ENCODE measurements at regions not wholly inside any gene's neighbourhood (a gene's known extent, or its start where the extent isn't known, plus 50 kb on each side); places are given as distances from the start of the nearest gene placed in this dataset.

GRCh38 chr18:65039578-65039977, 711.2 kb upstream of the CDH7 start:
- H3K9me3 ChIP-seq (ENCODE audit: control insufficient read depth in 1 of 2, low read length in 2 of 2), result no peaks in the 10 kb centered on the region
- ChIA-PET CTCF (ENCODE audit: partially characterized antibody) (no interaction called here), POLR2A (ENCODE audit: partially characterized antibody) (no interaction called here)
- H3K9me3 Mint-ChIP-seq, result peaks cover 0 to 7% (median 3%) of the 10 kb centered on the region in 8 donors
- no peak overlapping the region for H3K27ac ChIP-seq (ENCODE audit: low read depth, low read length)
- no peak for DNase-seq
- intact Hi-C loops (cut with micrococcal nuclease), result no loop called here
- no peaks in the 10 kb centered on the region for H3K36me3 ChIP-seq (ENCODE audit: insufficient read depth, low read length)
- no peak overlapping the region for H3K27ac Mint-ChIP-seq
- no peaks in the 10 kb centered on the region for H3K4me1 ChIP-seq (ENCODE audit: insufficient read depth, low read length)
- H3K27me3 ChIP-seq (ENCODE audit: insufficient read depth, low read length), result no peaks in the 10 kb centered on the region
- no peak overlapping the region for H3K4me3 ChIP-seq (ENCODE audit: low read length in 2 of 2)
- H3K4me3 Mint-ChIP-seq, result no peak overlapping the region
- no peaks in the 10 kb centered on the region for H3K4me1 Mint-ChIP-seq
- H3K36me3 Mint-ChIP-seq, result no peaks in the 10 kb centered on the region
- H3K27me3 Mint-ChIP-seq, result no peaks in the 10 kb centered on the region

- intact Hi-C loops (cut with micrococcal nuclease), result no loop called here
- Histone ChIP-seq H3K4me1 (ENCODE audit: insufficient read depth, low read length) (no peaks in the 10 kb centered on the region), H3K4me3 (ENCODE audit: low read length in 2 of 2) (no peak overlapping the region), H3K9me3 (ENCODE audit: control insufficient read depth in 1 of 2, low read length in 2 of 2) (no peaks in the 10 kb centered on the region), H3K27ac (ENCODE audit: low read depth, low read length) (no peak overlapping the region), H3K36me3 (ENCODE audit: insufficient read depth, low read length) (no peaks in the 10 kb centered on the region), H3K27me3 (ENCODE audit: insufficient read depth, low read length) (no peaks in the 10 kb centered on the region)
- Mint-ChIP-seq H3K27ac (no peak overlapping the region), H3K36me3 (no peaks in the 10 kb centered on the region), H3K4me1 (no peaks in the 10 kb centered on the region), H3K27me3 (no peaks in the 10 kb centered on the region), H3K9me3 (peaks cover 0 to 11% (median 5%) of the 10 kb centered on the region in 8 donors), H3K4me3 (no peak overlapping the region)
- DNase-seq, result no peak
- ChIA-PET POLR2A (ENCODE audit: partially characterized antibody) (no interaction called here), CTCF (ENCODE audit: partially characterized antibody) (no interaction called here)
These were observed 715.1 kb upstream of the CDH7 start for GRCh38 chr18:65035701-65036100.

- Mint-ChIP-seq H3K27ac (no peak overlapping the region), H3K27me3 (no peaks in the 10 kb centered on the region), H3K4me1 (no peaks in the 10 kb centered on the region), H3K4me3 (no peak overlapping the region), H3K9me3 (peaks cover 0 to 19% (median 7%) of the 10 kb centered on the region in 8 donors), H3K36me3 (no peaks in the 10 kb centered on the region)
- Histone ChIP-seq H3K4me3 (ENCODE audit: low read length in 2 of 2) (no peak overlapping the region), H3K9me3 (ENCODE audit: control insufficient read depth in 1 of 2, low read length in 2 of 2) (no peaks in the 10 kb centered on the region), H3K4me1 (ENCODE audit: insufficient read depth, low read length) (no peaks in the 10 kb centered on the region), H3K36me3 (ENCODE audit: insufficient read depth, low read length) (no peaks in the 10 kb centered on the region), H3K27ac (ENCODE audit: low read depth, low read length) (no peak overlapping the region), H3K27me3 (ENCODE audit: insufficient read depth, low read length) (no peaks in the 10 kb centered on the region)
- intact Hi-C loops (cut with micrococcal nuclease), result no loop called here
- CTCF ChIA-PET (ENCODE audit: partially characterized antibody), result no interaction called here
- POLR2A ChIA-PET (ENCODE audit: partially characterized antibody), result no interaction called here
- DNase-seq, result no peak
These were observed 725.1 kb upstream of the CDH7 start for GRCh38 chr18:65025756-65026155.

GRCh38 chr18:65021021-65021420, 729.8 kb upstream of the CDH7 start:
- Histone ChIP-seq H3K9me3 (ENCODE audit: control insufficient read depth in 1 of 2, low read length in 2 of 2) (no peaks in the 10 kb centered on the region), H3K4me1 (ENCODE audit: insufficient read depth, low read length) (no peaks in the 10 kb centered on the region), H3K36me3 (ENCODE audit: insufficient read depth, low read length) (no peaks in the 10 kb centered on the region), H3K27me3 (ENCODE audit: insufficient read depth, low read length) (no peaks in the 10 kb centered on the region), H3K4me3 (ENCODE audit: low read length in 2 of 2) (no peak overlapping the region), H3K27ac (ENCODE audit: low read depth, low read length) (no peak overlapping the region)
- no peaks in the 10 kb centered on the region for H3K4me1 Mint-ChIP-seq
- CTCF ChIA-PET (ENCODE audit: partially characterized antibody), result no interaction called here
- H3K36me3 Mint-ChIP-seq, result no peaks in the 10 kb centered on the region
- no peak overlapping the region for H3K27ac Mint-ChIP-seq
- DNase-seq, result no peak
- peaks cover 0 to 7% (median 3%) of the 10 kb centered on the region in 8 donors for H3K9me3 Mint-ChIP-seq
- no peaks in the 10 kb centered on the region for H3K27me3 Mint-ChIP-seq
- POLR2A ChIA-PET (ENCODE audit: partially characterized antibody), result no interaction called here
- no peak overlapping the region for H3K4me3 Mint-ChIP-seq
- intact Hi-C loops (cut with micrococcal nuclease), result no loop called here

- Mint-ChIP-seq H3K27ac (no peak overlapping the region), H3K4me1 (no peaks in the 10 kb centered on the region), H3K4me3 (no peak overlapping the region), H3K27me3 (no peaks in the 10 kb centered on the region), H3K36me3 (no peaks in the 10 kb centered on the region), H3K9me3 (peaks cover 0 to 14% (median 4%) of the 10 kb centered on the region in 8 donors)
- Histone ChIP-seq H3K36me3 (ENCODE audit: insufficient read depth, low read length) (no peaks in the 10 kb centered on the region), H3K9me3 (ENCODE audit: control insufficient read depth in 1 of 2, low read length in 2 of 2) (no peaks in the 10 kb centered on the region), H3K4me3 (ENCODE audit: low read length in 2 of 2) (no peak overlapping the region), H3K27me3 (ENCODE audit: insufficient read depth, low read length) (no peaks in the 10 kb centered on the region), H3K27ac (ENCODE audit: low read depth, low read length) (no peak overlapping the region), H3K4me1 (ENCODE audit: insufficient read depth, low read length) (no peaks in the 10 kb centered on the region)
- intact Hi-C loops (cut with micrococcal nuclease), result no loop called here
- CTCF ChIA-PET (ENCODE audit: partially characterized antibody), result no interaction called here
- DNase-seq, result no peak
- POLR2A ChIA-PET (ENCODE audit: partially characterized antibody), result no interaction called here
These were observed 732.6 kb upstream of the CDH7 start for GRCh38 chr18:65018184-65018583.

- H3K27ac Mint-ChIP-seq, result no peak overlapping the region
- Histone ChIP-seq H3K9me3 (ENCODE audit: control insufficient read depth in 1 of 2, low read length in 2 of 2) (no peaks in the 10 kb centered on the region), H3K4me1 (ENCODE audit: insufficient read depth, low read length) (no peaks in the 10 kb centered on the region), H3K4me3 (ENCODE audit: low read length in 2 of 2) (no peak overlapping the region), H3K27ac (ENCODE audit: low read depth, low read length) (no peak overlapping the region), H3K36me3 (ENCODE audit: insufficient read depth, low read length) (no peaks in the 10 kb centered on the region), H3K27me3 (ENCODE audit: insufficient read depth, low read length) (no peaks in the 10 kb centered on the region)
- H3K36me3 Mint-ChIP-seq, result no peaks in the 10 kb centered on the region
- H3K27me3 Mint-ChIP-seq, result no peaks in the 10 kb centered on the region
- H3K4me1 Mint-ChIP-seq, result no peaks in the 10 kb centered on the region
- no peak for DNase-seq
- ChIA-PET CTCF (ENCODE audit: partially characterized antibody) (no interaction called here), POLR2A (ENCODE audit: partially characterized antibody) (no interaction called here)
- no peak overlapping the region for H3K4me3 Mint-ChIP-seq
- peaks cover 0 to 15% (median 3%) of the 10 kb centered on the region in 8 donors for H3K9me3 Mint-ChIP-seq
- intact Hi-C loops (cut with micrococcal nuclease), result no loop called here
These were observed 733.4 kb upstream of the CDH7 start for GRCh38 chr18:65017372-65017760.

GRCh38 chr18:65016631-65017371, 734.0 kb upstream of the CDH7 start:
- Histone ChIP-seq H3K4me1 (ENCODE audit: insufficient read depth, low read length) (no peaks in the 10 kb centered on the region), H3K9me3 (ENCODE audit: control insufficient read depth in 1 of 2, low read length in 2 of 2) (no peaks in the 10 kb centered on the region), H3K27me3 (ENCODE audit: insufficient read depth, low read length) (no peaks in the 10 kb centered on the region), H3K36me3 (ENCODE audit: insufficient read depth, low read length) (no peaks in the 10 kb centered on the region), H3K27ac (ENCODE audit: low read depth, low read length) (no peak overlapping the region), H3K4me3 (ENCODE audit: low read length in 2 of 2) (no peak overlapping the region)
- no peak overlapping the region for H3K4me3 Mint-ChIP-seq
- no peaks in the 10 kb centered on the region for H3K27me3 Mint-ChIP-seq
- ChIA-PET POLR2A (ENCODE audit: partially characterized antibody) (no interaction called here), CTCF (ENCODE audit: partially characterized antibody) (no interaction called here)
- DNase-seq, result peak in 1 of 5 donors; percentile 19
- peaks cover 0 to 15% (median 4%) of the 10 kb centered on the region in 8 donors for H3K9me3 Mint-ChIP-seq
- H3K27ac Mint-ChIP-seq, result no peak overlapping the region
- H3K4me1 Mint-ChIP-seq, result no peaks in the 10 kb centered on the region
- intact Hi-C loops (cut with micrococcal nuclease), result no loop called here
- no peaks in the 10 kb centered on the region for H3K36me3 Mint-ChIP-seq

- Histone ChIP-seq H3K36me3 (ENCODE audit: insufficient read depth, low read length) (no peaks in the 10 kb centered on the region), H3K27ac (ENCODE audit: low read depth, low read length) (no peak overlapping the region), H3K4me1 (ENCODE audit: insufficient read depth, low read length) (no peaks in the 10 kb centered on the region), H3K4me3 (ENCODE audit: low read length in 2 of 2) (no peak overlapping the region), H3K9me3 (ENCODE audit: control insufficient read depth in 1 of 2, low read length in 2 of 2) (no peaks in the 10 kb centered on the region), H3K27me3 (ENCODE audit: insufficient read depth, low read length) (no peaks in the 10 kb centered on the region)
- H3K27me3 Mint-ChIP-seq, result no peaks in the 10 kb centered on the region
- peaks cover 0 to 18% (median 3%) of the 10 kb centered on the region in 8 donors for H3K9me3 Mint-ChIP-seq
- no peaks in the 10 kb centered on the region for H3K36me3 Mint-ChIP-seq
- H3K27ac Mint-ChIP-seq, result no peak overlapping the region
- ChIA-PET CTCF (ENCODE audit: partially characterized antibody) (no interaction called here), POLR2A (ENCODE audit: partially characterized antibody) (no interaction called here)
- H3K4me1 Mint-ChIP-seq, result no peaks in the 10 kb centered on the region
- no peak overlapping the region for H3K4me3 Mint-ChIP-seq
- no peak for DNase-seq
- intact Hi-C loops (cut with micrococcal nuclease), result no loop called here
These were observed 756.4 kb upstream of the CDH7 start for GRCh38 chr18:64994370-64994769.
